ENCODE measurements at regions not wholly inside any gene's neighbourhood (a gene's known extent, or its start where the extent isn't known, plus 50 kb on each side); places are given as distances from the start of the nearest gene placed in this dataset.

DNA sequence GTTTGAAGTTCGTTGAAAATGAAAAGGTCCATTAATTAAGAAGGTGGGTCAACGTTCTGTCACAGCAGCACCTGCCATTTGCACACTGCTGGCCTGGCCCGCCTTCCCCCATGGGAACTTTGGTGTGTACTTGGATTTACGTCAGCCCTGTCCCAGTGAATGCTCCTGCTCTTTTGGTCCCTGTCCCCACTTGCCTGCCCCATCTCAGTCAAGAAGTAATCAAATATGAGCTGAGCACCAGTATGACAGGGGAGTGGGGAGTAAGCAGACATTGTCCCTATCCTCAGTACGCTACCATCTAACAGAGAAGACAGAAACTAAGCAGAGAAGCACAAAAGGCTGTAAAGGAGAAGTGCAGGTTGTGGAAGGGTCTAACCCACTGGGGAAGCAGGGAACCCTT is 65.1 kb downstream of the SLC4A3 start:
- DNase-seq = no peak

DNA sequence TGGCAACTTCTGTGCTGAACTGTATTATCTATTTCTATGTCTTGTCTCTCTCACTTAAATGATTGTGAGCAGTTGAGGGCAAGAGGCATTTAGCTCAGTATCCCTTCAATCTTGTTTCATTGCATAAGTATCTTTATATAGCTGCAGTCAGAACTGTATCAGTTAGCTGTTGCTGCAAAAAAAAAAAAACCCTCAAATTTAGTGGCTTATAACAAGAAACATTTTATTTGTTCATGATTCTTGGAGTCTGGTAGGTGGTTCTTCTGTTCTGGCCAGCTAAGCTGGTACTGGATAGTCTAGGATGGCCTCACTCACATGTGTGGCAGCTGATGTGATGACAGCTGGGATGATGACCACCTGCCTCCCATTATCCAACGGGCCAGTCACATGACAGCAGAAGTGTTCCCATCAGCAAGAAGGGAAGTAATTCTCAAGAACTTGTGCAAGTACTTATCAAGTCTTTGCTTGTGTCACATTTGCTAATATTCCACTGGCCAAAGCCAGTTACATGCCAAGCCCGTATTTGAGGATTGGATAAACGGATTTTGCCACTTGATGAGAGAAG is 67.8 kb downstream of the SLC4A3 start:
- DNase-seq = no peak

DNA sequence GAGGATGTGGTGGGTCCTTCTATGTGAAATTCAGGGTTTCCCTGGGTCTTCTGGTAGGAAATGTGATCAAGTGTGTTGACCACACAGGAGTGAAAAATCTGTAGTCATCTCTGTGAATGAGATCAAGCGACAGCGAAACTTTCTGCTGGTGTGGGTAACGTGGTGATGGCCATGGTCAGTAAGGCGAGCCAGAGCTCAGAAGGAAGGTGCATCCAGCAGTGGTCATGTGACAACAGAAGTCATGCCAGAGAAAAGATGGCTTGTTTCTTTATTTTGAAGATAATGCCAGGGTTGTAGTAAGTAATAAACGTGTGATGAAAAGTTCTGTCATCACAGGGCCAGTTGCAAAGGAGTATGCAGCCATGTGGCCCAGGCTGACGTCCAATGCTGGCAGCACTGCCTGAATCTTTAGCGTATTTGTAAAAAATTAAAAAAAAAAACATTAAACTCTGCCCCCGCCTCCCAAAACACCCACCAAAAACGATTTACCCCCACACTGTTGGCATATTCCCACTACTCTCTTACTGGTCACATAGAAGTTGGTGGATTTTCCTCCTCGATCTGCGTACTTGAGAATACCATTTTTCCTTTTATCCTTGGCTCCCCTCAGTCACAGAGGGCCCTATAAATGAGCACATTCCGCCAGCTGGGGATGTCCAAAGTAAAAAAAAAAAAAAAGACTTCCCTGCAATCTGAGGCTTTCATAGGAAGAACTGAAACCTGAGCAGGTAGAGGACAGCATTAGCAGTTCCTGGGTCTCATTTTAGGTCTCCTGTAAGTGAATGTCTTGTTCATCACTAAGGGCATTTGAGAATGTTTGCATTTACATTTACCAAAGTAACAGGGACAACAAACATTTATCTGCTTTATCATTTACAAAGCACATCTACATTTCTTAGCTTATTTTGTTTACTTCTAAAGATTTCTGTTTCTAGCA is 70.6 kb downstream of the SLC4A3 start:
- DNase-seq = no peak

DNA sequence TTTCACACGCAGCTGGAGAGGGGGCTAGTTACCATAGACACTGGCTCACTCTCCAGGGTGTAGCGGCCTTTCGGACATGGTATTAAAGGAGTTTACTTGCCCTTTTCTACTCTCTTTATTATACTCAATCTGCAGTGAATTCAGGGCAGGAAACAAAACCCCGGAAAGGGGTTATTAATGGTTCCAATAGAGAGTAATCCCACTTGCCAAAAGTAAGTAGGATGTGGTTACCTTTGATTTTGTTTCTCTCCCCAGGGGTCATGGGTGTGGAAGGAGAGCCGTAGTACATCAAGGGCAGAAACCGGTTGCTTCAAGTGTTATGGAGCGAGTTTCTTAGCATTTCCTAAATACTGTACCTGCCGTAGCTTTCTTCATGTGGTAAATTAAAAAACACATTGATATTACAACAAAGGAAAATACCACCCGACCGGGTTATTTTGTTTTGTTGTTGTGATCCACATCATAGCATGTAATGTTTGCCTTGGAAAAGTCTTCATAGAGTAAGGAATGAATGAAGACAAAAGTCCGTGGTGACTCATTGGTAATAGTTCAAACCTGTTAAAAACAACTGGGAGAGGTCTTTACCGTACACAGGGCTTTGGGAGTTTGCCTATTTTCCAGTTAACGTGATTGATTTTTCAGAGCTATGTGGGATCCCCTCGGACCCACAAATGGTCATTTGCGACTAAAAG is 71.5 kb downstream of the SLC4A3 start:
- no peak for DNase-seq

DNA sequence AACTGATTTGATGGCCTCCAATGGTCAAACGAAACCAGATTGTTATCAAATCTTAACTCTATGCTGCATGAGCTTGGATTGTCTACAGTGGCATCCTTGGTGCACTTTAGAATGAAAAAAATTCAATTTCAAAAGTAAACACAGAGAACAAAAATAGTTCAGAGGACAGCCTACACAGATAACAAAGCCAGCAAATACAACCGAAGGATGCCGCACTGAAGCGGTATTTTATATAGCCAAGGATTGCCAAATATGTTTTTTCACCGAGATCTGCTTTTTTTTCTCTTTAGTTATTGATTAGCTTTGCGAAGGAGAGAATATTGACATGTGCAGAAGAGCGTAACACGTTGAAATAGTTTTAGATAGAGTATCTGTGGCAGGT is 72.0 kb downstream of the SLC4A3 start:
- no peak for DNase-seq

DNA sequence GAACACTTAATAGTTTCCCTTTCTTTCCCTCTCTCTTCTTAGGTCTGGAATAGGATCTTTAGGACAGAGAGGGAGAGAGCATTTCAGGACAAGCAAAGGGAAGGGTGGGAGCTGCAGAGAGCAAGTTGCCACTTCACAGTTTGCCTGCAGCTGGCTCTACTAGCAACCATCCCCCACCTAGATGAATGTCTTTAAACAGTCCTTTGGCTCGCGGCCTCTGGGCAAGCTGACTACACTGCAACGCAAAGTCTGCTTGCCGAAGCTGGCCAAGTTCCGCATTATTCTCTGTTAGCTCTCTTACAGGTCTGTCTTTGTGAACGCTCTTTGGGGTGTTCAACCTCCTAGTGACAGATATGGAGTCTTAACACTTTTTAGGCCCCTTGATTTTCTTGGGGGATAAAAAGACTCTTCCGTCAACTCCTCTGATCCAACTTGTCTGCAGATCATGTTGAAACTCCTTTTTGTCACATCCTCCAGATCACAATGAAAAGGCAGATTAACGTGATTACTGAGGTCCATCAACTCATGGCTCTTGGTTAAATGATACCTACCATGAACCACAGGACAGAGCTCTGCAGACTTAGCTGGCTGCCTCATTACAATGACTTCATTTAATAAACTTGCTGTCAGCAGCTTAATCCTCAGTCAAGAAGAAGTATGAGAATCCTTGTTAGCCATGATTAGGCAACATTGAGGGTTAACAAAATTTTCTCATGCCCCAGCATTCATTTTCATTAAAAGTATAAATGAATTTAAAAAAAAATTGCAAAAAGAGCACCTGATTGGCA is 74.6 kb downstream of the SLC4A3 start:
- DNase-seq = no peak

DNA sequence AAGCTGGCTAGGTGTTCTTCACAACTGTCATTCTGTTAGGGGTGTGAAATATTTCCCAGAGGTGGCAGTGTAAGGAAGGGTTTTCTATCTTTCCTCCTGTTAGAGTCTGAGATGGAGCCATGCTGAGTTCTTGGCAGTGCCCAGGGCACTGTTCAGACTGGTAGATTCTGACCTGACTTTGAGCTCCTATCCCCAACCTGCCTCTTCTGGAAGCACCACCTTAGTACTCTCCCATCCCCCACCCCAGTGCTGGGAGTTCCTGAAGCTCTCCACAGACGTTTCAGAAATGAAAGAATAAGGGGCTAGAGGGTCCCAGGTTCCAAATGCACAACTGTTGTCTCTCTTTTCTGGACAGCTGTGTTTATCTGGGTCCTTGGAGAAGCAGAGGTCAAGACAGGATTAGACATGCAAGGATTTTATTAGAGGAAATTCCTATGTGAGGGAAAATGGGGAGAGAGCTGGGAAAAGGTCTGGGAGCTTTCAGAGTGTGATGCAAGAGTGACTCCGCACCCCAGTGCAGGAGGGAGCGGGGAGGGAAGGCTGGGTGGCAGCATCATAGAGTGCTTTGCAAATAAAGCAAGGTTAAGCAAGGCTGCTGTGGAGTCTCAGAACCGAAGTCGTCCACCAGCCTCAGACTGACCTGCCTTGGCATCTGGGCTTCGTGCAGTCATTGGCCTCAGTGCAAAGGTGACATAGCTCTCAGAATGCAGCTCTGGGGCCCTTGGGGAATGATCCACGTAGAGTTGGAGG is 75.5 kb downstream of the SLC4A3 start:
- no peak for DNase-seq

DNA sequence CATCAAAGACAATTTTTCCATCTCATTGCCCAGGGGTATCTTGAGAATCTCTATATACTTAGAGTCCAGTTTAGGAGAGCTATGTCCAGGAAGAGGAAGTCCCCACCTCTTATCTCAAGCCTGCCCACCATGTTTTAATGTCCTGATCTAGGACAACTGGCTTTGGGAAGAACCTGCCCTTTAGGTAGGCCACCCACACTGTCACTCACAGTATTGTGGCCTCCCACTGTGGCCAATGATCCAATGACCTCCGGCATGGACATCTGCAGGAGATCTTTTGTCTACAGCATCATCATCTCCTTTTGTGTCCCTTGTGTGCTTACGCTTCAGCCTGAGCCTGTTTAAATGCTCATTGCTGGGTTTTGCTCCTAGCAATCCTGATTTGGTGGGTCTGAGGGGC is 77.4 kb downstream of the SLC4A3 start:
- DNase-seq = no peak

DNA sequence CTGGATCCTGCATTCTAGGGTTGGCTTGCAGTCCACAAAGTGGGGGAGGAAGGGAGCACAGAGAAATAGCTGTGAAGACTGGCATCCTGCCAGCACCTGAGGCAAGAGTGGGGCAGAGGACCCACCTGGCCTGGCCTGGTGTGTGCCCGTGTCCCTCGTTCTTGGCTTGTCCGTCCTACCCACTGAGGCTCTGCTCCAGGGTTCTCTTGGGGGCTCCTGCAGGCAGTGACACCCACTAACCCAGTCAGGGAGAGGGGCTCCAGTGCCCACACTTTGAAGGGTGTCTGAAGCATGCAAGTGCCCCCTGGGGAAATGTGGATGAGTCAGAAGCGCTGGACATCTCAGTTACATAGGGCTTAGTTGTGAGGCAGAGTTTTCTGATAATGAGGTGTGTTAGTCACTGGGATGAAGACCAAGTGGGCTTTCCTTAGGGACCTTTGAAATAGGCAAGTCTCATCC is 79.4 kb downstream of the SLC4A3 start:
- DNase-seq = peak; percentile 11

DNA sequence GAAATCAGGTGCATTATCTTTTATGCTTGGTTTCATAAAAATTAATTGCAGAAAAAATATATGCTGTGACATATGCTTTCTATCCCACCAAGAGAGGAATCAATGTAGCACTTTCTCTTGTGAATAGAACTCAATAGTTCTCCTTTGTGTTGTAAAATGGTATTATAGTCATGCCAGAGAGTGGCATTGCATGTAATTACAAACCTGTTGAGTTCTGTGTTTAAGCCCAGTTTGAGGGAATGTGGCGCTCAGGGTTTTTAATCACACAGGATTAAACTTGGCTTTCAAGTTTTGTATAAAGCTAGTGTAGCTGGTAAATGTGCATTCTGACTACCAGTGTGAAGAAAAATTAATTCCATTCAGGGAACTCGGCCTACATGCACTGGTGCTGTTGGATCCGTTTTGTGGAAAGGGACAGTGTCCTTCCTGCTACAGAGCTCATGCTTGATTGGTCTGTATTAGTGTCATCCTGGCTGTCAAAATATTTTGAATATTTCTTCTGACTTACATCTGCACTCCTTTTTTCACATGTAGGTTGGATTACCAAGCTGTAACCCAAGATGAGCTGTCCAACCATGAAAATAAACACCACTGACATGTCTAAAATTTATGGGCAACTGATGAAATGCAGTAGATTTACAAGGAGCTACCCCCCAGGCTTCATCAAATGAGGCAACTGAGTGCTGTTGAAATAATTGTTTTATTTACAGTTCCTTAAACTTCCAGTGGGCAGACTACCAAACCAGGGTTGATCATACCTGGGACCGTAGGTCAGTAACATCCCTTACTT is 80.3 kb downstream of the SLC4A3 start:
- no peak for DNase-seq

DNA sequence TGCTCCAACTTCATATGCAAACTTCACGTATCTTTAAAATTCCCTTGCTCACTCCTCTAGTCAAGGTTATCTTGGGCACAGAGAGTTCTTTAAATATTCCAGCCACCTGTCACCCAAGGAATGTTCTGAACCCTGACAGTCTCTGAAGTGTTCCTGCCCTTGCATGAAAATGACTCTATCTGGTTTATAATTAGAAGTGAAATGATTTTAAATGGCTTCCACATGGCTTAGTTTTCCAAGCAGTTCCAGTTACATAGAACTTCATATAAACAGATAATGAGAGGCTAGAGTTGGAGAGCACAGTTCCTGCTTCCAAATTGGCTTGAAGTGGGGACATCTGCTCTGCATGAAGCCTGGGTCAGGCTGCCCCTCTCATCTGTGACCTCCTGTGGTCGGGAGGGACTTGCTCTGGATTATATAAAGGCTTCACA is 81.9 kb downstream of the SLC4A3 start:
- DNase-seq = no peak

DNA sequence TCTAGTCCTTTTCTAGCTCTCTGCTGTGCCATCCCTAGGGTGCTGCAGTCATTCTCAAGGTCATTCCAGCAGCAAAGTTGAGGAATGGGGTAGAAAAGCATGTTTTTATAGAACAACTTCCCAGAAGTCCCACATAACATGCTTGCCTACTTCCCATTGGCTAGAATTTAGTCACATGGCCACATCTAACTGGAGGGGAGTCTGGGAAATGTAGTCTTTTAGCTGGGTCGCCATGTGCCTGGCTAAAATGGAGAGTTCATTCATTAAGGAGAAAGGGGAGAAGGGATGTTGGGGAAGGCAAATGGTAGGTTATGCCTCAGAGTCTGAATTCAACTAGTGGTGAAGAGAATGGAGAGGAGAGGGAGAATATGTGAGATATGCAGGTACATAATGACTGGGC is 85.7 kb downstream of the SLC4A3 start:
- DNase-seq = no peak

DNA sequence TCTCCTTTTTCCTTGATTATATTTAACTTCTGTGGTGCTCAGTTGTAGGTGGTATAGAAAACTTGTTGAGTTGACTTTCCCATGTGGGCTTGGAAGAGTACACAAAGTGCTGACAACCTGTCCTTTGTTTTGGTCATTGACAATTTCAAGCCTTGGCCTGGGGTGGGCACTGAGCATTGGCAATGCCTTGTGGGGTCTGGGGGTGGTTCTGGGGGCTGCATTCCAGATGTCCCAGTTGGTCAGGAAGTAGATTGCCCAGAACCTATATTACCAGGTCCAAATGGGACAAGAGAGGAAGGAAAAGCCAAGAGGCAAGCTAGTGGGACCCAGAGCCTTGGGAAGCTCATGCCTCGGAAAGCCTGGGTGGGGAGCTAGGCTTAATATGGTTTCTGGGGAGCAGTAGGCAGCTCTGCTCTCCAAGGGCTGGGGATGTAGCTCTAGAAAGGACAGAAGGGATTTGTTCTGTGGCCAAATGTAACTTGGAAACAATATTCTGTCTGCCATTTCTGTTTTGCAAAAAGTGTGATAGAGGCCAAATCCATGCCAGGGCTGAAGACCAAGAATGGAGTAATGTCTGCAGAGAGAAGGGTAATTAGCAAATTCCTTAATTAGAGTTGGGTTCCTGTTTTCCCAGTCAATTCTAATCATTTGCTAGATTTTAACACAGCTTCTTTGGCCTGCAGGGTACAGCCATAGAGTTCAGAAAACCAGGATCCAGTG is 87.4 kb downstream of the SLC4A3 start:
- no peak for DNase-seq

DNA sequence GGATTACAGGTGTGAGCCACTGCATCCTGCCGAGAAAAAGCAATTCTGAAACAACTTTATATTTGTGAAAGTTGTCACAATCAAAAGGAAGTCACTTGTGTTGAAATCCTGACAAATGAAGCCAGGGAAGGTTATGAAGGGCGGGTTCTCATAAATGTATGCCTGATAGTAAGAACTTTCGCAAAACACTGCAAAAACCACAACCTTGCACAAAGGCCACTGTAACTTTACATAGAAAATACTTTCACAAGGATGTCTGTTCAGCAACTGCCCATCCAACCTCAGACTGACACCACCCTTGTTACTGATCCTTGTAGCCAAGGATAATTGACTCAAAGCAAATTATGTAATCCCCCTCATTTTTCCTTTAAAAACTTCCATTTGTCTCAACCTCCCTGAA is 90.6 kb downstream of the SLC4A3 start:
- DNase-seq = no peak

DNA sequence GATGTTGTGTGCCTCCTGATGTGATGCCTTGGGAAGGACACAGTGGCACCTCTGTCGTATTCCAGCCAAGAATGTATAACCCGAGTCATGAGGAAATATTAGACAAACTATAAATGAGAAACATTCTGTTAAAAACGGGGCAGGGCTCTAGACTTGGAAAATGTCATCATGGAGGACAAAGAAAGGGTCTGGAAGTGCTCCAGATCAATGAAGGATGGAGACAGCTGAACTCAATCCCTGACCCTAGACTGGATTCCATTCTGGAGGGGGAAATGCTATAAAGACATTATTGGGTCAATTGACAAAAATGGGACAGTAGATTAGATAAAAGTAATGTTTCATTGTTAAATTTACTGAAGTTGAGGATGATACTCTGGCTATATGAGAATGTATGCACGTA is 92.1 kb downstream of the SLC4A3 start:
- no peak for DNase-seq

DNA sequence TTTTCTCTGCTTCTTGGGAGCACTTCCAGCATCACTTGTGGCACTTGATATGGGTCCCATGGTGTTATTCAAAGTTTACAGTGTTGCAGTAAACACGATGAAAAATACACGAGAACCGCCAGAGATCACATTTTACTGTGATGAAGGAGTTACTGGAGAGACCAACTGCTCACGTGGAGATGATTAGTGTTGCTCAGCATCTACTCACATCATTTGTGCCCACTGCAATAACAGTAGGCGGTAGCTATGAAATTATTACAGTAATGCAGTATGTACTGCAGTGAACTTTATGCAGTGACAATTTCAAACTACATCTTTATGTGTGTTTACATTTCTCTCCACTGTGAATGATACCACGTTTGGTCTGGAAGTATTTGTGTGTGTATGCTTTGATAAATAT is 93.5 kb downstream of the SLC4A3 start:
- no peak for DNase-seq

DNA sequence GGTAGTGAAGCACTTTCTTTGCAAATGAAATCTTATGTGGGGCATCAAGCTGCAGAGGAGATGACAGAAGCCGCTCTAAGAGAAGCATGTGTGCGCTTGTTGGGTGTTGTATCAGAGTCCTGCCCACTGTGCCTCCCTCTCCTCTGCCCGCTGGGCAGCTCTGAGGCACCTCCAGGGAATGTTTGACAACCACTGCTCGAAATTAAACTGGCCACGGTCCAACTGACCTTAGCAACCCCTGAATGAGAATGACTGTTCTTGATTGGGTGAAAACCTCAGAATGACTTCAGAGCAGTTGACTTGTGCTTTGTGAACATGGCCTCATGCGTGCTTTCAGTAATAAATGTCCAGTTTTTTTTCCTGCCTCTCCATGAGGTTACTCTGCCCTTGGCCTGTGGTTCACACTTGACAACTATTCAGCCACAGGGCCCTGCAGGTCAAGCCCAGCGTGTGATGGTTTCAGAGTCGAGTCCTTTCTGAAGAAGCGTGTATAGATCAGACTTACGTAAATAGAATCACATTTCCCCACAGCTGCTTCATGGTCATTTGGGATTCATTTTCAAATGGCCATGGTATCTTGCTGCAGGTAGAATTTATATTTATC is 94.9 kb downstream of the SLC4A3 start:
- DNase-seq = no peak

DNA sequence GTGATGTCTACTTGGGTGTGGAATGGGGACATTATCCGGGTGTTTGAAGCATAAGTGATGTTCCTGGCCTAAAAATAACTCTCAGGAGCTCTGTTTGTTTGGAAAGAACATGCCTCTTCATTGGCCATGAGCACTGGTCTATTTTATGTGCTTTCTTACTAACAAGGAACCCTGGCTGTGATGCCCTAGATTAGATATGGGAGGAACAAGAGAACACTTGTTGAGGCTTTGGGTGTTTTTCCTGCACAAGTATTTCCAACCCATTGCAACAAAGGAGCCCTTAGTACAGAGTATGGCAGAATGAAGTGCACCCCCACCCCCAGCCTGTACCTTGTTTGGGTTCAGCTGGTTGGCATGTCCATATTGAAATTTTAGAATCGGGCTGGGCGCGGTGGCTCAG is 95.9 kb downstream of the SLC4A3 start:
- no peak for DNase-seq

DNA sequence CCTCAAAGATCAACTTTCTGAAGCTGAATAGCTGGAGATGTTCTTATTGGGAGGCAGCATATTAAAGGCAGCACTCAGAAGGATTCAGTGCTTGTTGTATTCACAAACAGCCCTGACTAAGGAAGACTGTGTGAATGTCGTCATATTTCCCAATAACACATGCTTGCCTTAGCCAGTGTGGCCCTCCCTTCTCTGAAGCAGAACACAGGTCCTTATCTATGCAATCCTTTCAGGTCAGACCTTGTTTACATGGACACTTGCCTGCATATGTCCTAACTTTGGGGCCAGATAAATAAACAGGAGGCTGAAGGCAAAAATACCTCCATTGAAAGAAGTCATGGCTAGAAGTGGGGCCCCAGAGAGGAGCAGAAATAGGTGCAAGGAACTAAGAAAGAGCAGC is 97.2 kb downstream of the SLC4A3 start:
- no peak for DNase-seq

DNA sequence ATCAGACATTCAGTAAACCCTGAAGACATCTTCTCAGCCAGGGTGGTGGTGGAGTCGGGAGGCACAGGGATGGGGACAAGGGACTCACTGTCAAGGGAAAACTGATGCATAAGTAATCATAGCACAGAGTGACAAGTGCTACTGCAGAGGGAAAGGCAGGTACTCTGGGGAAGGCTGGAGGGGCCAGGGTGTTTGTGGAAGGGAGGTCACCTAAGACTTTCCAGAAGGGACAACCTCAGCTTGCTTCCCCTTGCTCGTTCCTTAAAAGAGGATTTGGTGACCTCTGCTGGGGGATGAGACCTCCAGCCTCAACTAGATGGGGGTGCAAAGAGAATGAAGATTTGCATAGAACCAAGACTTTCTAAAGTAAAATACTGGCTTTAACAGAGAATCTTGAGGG is 99.5 kb downstream of the SLC4A3 start:
- DNase-seq = no peak
